Embryonic facial prominence (tissue), 1 donor: ENCODE measurements at regions not wholly inside any gene's neighbourhood (a gene's known extent, or its start where the extent isn't known, plus 50 kb on each side); places are given as distances from the start of the nearest gene placed in this dataset.

Experiments used
- DNase-seq: peaks from one replicate; pipeline ENCODE4 v3.0.0-alpha.2; 2016; ENCODE audit errors: extremely low spot score

DNA sequence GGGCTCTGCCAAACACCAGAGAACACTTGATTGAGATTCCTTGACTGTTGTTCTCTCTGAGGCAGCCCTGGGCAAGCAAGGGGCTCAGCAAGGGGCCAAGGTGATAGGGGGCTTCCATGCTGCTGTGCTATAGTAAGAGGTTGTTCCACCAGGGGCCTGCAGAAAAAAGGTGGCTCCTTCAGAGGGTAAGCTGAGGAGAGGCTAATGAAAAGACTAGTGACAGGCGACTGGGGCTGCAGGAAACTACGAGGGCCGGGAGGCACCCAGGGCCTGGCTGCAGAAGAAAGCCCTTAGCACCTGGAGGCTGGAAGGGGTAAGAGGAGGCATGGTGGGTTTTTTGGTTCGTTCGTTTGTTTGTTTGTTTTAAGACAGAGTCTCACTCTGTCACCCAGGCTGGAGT, 88.0 kb upstream of the CTNNA1 start:
- no peak for DNase-seq

DNA sequence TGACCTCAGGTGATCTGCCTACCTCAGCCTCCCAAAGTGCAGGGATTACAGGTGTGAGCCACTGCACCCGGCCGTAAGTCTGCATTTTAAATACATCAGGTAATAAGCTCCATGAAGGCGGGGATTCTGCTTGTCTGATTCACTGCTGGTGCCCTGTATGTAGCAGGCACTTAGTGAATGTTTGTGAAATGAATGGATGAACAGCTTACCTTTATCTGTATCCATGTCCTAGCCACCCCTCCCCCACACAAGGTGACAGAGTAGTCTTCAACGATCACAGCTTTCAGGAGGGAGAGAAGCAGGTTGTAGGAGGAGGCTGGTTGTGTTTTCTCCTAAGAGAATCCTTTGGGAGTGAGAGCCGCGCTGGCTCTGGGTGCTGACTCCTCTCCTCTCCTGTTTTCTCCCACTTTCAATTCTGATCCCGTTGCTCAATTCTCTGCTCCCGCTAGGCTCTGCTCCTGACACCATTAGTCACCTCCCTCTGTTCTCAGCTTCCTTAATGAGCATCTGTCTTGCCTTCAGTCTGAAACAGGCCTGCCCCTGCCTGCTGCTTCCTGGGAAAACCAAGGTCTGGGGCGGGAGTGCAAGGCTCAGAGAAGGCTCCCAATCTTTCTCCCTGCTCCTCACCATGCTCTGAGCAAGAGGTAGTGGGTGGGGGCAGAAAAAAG, 88.8 kb upstream of the CTNNA1 start:
- DNase-seq, result no peak

DNA sequence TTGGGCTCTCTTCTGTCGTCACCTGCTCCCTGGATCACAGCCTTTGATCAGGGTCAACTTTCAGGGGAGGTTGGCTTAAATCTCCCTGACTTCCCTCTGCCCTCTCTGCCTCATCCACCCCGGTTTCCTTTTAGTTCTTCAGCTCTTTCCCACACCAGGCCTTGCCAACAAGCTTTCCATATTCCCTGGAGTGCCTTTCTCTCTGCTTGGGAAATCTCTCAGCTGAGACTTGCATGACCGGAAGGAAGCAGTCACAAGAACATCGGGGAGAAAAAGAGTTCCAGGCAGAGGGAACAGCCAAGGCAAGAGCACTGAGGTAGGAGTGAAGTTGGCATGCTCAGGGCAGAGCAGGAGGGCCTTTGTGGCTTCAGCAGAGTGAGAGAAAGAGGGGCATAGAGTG, 88.4 kb upstream of the HSPA9 start:
- DNase-seq, result no peak

DNA sequence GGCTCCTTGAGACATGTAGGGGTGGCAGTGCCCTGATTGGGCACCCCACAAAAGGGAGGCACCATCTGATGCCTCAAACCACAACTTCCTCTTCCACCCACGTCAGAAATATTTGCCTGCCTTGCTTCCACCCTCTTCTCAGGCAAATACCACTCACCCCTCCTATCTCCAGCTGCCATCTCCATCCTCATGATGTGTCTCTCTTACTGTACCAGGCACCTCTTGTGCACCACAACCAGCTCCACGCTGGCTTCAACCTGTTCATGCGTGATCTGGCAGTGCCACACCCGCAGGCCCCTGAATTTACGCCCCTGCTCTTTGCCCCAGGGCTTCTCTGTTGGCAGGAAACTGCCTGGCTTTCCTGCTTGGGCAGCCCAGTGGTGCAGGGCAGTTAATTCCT, 87.8 kb upstream of the HSPA9 start:
- no peak for DNase-seq

DNA sequence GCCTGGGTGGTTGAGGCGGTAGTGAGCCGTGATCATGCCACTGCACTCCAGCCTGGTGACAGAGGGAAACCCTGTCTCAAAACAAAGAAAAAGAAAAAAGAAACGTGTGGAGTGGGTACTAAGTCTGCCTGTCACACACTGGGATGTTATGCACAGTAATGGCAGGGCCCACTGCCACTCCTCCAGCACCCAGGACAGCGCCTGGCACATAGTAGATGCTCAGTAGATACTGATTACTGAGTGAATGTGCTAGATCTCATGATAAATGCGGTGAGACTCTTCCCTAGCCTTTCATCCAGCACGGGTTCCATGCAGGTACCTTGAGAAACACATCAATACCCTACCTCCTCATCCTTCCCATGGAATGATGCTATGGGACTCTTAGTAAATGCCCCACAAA, 87.4 kb upstream of the HSPA9 start:
- no peak for DNase-seq

DNA sequence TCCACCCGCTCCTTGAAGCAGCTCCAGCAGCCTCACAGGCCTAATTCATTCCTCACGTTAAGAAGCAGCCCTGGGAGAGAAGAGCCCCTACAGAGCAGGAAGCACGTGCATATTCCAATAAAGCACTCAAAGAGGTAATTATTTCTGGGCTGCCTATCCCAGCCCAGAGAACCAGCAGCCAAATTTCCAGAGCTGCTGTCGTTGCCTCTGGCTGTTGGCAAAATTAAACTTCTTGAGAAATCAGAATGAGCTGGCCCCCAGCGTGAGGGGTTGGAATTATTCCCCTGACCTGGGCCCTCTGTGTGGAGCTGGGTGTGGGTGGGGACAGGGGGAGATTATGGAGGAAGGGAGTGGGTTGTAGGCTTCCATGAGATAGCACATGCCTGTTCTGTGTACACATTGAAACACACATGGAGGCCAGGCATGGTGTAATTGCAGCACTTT, 86.8 kb upstream of the HSPA9 start:
- no peak for DNase-seq

DNA sequence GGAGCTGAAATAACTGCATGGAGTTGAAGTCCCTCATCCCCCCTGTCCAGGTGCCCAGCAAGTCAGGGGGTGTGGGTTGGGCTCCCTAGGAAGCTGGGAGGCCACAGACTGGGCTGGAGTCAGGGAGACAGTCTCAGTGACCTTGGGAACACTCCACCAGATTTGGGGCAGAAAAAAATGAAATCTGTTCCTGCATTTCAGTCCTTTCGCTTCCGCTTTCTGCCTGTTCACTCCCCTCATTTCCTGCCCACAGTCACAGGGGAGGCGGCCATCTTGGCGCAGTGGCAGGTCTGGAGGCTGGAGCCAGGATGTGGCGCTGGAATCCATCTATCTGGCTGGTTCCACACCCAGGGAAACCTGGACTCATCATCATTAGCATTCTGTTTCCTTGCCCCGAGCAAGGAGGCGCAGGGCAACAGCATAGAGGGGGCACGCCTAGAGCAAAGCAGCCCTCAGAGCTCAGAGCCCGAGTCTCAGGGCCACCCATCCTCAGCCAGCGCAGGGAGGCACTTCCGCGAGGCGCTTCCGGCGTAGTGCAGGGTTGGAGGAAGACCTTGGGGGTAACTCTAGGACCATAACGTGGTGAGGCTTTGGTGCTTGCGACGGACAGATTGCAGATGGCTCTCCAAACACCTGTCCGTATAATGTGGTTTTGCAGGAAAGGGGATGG, 86.2 kb upstream of the HSPA9 start:
- no peak for DNase-seq

DNA sequence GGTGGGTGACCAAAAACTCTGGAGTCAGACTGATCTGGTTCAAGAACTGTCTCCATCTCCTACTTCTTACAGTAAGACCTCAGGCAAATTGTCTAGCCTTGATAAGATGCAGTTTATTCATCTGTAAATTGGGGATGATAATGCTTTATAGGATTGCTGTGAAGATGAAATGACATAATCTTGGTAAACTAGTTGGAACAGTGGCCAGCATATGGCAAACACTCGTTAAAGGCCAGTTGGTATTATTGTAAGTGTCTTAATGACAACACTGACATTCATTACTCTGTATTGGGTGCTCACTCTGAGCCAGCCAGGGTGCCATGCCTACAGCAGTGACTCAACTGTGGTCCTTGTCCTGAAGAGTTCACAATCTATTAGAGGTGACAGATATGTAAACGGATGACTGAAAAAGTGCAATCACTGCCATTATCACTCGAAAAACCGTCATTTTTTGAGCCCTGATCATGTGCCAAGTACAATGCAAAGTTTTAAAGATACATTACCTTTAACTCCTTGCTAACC, 84.9 kb upstream of the HSPA9 start:
- no peak for DNase-seq

DNA sequence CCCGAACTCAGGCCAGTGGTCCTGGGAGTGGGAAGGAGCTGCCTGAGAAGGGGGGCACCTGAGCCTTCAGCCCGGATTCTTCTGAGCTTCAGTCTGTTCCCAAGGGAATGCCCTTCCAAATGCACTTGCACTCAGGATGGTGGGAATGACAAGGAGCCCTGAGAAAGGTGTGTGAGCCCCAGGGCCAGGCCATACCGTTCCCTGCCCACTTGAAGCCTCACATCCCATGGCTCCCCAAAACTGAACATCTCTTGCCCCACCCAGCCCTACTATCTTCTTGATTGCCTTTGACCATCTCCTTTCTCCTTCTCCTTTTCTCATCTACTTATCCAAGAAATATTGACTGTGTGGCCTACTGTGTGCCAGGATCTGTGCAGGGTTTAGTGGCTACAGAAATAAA, 84.4 kb upstream of the HSPA9 start:
- DNase-seq, result no peak

DNA sequence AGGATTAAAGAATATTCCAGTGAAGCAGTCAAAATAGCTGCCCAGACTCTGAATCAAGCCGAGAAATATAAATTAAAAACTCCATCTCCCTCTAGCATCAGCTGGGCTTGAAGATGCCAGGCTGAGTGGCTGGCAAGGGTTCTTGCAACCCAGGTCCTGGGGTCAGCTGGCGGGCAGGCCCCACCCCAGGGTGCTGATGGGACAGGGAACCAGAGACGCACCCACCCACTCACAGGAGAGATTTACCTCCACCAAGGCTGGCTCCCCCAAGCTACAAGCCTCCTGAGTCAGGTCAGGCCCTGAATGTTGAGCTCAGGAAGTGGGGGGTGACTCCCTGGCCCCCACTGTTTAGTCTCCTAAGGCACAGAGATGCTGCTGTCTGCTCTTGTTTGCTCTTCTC, 83.9 kb upstream of the HSPA9 start:
- no peak for DNase-seq

DNA sequence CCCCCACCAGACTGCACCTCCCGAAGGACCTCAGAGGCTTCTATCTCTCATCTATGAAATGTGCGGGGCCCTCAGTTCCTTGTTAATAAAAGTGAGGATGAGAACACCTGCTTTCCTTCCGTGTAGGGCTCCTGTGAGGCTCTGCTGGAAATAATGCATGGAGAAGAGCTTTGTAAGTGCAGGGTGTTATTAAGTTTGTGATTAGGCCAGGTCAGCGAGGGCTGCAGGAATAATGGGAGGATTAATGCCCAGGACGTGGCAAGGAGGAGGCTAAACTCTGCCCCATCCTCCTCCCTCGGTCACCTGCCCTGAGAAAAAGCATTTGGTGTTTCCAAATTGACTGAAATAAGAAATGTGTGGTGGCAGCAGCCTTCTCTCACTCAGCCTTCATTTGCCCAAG, 83.5 kb upstream of the HSPA9 start:
- DNase-seq, result no peak

DNA sequence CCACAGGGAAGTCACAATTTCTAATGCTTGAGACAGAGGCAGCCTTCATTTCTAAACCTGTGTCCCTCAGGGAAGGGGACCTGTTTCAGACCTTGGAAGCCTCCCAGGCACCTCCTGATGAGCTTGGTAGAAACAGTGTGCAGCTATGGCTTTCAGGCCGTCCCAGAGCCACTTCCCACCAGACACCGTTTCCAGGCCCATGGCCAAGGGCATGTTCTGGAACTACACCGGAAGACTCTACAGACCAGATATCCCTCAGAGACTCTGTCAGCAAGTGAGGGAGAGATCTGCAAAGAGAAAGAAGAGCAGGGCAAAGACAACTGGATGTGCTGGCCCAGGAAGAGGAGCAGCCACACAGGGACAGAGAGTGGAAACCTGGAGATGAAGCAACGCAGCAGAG, 82.2 kb upstream of the HSPA9 start:
- DNase-seq, result no peak

DNA sequence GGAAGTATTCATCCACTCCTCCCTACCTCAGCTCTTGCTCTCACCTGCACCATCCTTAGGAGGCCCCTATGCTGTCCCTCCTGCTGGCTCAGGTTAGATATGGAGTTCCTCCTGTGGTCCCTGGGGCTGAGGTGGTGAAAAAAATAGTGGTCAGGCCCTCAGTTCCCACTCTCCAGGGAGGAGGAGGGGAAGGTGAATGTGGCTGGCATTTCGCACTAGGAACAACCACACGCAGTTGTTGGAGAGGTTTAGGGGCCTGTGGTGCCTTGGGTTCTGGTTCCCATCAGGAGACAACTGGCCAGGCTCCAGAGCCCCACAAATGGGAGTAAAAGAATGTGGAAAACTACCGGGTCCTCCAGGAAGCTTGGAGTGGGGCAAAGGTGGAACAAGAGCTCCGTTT, 81.7 kb upstream of the HSPA9 start:
- DNase-seq, result no peak

DNA sequence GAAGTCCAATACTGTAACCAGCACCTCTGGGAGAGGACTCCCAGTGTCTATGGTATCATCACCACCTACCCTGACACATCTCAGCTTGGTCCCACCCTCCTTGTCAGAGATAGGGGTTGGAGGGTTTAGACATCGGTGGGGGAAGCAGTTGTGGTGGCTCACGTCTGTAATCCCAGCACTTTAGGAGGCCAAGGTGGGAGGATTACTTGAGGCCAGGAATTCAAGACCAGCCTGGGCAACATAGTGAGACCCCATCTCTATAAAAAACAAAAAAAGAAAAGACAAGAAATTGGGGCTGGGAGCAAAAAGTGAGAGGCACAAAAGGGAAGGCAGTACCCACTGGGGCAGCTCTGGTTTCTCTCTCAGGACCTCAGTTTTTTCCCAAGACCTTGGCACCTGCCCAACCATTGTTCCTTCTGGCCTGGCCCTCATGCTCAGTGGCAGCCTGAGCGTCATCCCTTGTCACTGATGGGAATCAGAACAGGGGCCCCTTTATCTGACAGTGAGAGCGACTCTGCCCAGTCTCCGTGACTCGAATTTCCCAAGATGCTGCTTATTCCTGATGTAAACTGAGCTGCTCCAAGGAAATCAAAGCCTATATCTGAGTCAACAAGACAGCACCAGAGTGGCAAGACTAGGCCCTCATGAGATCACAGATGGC, 80.5 kb upstream of the HSPA9 start:
- DNase-seq, result no peak

DNA sequence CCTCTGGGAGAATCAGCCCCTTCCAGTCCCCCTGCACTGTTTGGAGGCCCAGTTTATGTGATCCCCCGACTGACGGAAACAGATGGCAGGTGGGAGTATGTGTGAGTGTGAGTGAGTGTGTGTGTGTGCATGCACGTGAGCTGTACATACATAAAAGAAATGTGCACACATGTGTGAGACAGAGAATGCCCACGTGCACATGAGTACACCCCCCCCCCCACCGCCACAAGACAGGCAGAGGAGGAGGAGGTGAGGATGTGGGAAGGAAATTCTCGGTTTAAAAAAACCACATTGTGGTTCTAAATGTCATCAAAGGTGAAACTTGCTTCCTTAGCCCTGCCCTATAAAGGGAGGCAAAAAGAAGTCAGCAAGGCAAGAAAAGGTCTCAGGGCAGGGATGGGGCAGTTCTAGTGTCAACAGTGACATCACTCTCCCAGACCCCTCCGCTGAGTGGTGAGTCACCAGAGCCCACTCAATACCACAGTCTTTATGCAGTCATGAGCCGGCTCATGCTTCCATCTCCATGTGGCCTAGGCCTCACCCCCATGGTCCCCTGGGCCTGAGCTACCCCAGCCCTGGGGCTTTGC, 79.2 kb upstream of the HSPA9 start:
- DNase-seq, result no peak

DNA sequence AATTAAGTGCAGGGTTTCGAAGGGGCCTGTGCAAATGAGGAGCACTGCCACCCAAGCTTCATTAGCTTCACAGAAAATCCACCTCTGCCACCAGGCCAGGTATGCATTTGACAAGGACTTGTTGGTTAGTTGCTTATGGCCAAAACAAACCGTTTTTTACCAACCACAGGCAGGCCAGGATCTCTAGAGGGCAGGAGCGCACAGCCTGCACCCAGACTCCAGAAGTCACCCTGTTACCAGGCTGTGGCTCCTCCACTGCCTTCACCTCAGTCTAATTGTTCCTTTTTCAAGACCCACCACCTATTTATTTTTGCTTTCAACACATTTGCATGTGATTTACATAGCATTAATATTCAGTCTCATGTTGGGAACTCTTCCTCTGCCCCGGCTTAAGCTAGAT, 78.3 kb upstream of the HSPA9 start:
- DNase-seq, result no peak

DNA sequence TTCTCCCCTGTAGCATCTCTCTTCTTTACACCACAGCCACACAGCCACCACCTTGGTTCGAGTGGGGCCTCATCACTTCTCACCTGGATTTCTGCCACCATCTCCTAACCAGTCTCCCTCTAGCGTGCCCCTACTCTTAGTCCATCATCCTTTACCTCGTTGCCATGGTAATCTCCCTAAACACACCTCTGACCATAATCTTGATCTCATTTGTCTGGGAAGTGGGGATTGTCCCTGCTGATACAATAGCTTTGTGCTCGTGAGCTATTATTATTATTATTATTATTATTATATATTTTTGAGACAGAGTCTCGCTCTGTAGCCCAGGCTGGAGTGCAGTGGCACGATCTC, 76.5 kb upstream of the HSPA9 start:
- no peak for DNase-seq

DNA sequence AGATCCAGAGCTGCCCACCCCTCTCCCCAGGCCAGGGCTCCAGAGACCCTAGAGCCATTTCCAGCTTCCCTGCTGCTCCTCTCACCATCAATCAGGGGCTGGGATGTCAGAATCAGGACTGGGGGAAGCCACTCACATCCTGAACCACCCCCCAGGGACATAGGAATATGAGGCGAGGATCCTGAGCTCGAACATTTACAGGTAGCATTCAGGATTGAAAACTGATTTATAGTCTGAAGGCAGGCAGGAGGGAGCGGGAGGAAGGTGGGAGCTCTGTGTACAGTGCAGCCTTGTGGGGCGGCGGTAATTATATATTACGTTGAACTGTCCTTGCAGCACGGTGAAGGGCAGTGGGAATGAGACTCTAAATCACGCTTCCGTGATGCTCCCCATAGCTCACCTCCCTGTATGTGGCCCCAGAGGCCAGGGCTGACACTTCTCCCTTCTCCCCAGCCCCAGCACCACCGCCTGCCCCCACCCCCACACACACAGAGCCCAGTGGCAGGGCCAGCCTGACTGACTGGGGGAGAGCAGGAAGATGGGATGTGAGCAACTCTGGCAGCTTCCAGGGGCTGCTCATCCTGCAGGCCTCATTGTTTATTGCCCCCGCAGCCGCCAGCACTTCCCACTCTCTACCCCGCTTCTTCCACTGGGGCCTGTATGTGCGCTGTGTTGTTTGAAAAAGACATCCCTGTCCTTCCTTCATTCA, 76.0 kb upstream of the HSPA9 start:
- no peak for DNase-seq

DNA sequence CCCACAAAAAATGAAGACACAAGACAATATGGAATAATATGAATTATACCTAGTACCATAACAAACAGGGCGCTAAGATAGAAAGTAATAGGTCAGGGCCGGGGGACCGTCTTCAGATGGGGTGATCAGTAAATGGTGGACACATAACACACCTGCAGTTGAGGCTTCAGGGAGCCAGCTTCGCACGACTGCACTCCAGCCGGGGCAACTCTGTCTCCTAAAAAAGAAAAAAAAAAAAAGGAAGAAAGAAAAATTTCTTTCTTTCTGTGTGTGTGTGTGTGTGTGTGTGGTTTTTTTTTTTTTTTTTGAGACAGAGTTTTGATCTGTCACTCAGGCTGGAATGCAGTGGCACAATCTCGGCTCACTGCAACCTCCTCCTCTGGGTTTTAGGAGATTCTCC, 75.0 kb upstream of the HSPA9 start:
- no peak for DNase-seq

DNA sequence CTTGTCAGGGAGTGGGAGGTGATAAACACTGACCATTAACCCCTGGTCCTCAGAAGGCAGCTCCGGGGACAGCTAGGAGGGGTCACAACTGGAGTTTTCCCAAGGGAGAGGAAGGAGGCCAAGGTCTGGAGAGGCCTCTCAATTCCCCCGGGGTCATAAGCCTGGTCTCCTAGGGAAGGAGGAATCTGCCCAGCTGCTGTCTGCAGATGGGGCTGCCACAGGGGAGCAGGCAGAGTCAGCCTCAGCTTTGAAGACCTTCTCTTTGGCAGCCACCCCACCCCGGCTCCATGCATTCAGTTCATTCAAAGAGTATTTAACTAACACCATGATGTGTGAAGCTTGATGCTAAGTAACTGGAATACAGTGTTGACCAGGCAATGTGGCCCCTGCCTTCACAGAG, 74.6 kb upstream of the HSPA9 start:
- DNase-seq, result no peak

DNA sequence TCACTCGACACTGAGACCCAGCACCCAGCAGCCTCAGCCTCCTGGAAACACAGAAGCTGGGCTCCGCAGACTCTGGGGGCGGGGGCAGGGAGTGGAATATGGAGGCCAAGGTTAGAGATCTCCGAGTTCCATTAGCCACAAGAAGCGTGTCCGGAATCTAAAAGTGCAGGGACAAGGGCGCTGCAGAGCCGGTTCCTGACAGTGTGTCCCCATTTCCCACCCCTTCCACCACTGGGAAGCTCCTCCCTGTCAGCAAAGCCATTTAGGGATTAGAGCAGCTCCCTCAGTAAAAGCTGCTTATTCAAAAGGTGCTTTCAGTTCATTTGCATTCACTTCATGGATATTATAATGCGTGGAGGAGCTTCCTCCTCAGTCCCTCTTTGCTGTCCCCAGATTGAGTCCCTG, 74.1 kb upstream of the HSPA9 start:
- DNase-seq, result no peak

DNA sequence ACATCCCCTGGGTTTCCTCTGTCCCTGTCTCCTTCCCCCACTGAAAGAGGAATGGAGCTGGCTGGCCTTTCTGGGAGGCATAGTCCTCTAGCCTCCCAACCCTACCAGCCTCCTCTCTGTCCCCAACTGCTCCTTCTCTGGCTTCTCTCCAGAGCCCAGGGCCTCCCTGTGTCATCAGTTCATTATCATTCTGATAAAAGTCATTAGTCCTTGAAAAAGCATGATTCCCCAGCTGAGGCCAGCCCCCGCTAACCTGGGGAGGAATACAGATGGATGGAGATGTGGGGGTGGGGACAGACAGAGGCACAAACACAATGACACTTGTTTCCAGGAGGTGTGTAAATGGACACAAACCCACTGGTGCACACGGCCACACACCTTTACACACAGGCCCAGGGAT, 73.6 kb upstream of the HSPA9 start:
- no peak for DNase-seq
